HG03097 (cell line): ENCODE measurements at regions not wholly inside any gene's neighbourhood (a gene's known extent, or its start where the extent isn't known, plus 50 kb on each side); places are given as distances from the start of the nearest gene placed in this dataset.

ENCODE experiments used
- ATAC-seq: cut with Tn5 transposase; IDR thresholded peaks from one replicate; pipeline ENCODE4 v1.9.1; 2021; ENCODE audit not compliant: unreplicated experiment, low FRiP score

DNA sequence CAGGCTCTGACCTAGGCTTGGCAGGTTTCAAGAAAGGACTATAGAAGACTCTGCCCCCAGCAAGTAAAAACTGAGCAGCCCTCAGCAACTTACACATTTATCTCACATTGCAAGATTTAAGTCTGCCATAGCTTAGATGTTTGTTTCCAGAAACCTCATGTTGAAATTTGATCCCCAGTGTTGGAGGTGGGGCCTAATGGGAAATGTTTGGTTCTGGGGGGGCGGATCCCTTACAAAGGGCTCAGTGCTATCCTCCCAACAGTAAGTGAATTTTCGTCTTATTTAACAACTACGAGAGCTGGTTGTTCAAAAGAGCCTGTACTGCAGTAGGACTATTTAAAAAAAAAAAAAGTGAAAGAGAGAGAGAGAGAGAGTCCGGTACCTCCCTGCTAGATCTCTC is 125.2 kb upstream of the PROK2 start:
- ATAC-seq = no peak

DNA sequence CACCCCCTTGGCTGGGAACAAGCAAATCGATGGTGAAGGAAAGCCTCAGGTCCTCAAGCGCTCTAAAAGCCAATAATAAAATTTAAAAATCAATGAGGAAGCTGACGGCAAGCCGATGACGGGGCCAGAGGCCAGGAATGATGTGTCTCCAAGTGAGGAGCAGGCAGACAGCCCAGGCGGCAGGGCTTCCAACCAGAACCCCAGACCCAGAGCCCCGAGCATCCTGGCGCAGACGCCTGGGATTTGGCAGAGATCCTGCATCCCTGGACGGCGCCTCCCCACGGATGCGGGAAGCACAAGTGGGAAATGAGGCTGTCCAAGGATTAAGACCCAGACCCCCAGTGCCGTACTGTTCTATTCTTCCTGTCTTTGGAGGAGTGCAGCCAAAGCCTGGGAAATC is 123.0 kb upstream of the PROK2 start:
- no peak for ATAC-seq

DNA sequence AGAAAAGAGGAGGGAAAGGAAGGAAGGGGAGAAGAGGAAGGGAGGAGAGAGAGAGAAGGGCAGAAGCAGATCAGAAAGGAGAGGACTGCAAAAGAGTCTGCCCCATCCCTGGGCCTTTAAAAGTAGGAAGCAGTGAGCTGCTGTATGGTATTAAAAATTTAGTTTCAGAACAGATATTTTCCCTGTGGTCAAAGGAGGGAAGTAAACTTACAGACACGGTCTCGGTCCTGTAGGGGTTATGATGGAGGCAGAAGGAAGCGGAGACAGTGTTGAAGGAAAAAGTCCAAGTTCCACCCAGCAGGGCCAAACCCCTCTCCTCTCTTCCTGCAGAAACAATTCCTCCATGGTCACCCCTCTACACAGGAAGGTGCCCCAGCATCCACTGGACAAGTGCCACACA is 122.0 kb upstream of the PROK2 start:
- ATAC-seq = no peak

DNA sequence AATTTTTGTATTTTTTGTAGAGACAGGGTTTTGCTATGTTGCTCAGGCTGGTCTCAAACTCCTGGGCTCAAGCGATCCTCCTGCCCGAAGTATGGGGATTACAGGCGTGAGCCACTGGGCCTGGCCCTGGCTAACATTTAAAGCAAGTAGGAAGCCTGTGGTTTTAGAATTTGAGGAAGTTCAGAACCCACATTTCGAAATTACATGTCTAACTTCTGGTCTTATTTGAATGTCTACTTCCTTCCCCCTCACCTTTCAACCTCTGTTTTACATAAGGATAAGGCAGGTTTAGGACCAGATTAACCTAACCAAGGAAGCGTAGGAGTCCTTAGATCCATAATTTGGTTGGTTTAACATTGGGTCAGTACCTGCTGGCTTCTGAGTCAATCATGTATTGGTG is 120.5 kb upstream of the PROK2 start:
- peak; percentile 79 for ATAC-seq

DNA sequence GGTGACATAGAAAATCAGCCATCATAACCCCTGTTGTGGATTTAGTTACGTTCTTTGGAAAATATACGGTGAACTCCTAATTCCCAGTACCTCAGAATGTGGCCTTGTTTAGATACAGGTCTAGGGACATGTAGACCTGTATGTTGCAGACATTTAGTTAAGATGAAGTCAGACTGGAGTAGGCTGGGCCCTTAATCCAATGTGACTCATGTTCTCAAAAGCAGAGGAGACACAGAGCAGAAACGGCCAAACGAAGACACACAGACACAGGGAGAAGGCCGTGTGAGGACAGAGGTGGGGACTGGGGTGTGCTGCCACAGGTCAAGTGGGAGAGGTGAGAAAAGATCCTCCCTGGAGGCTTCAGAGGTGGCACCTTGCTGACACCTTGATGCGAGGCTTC is 119.0 kb upstream of the PROK2 start:
- no peak for ATAC-seq

DNA sequence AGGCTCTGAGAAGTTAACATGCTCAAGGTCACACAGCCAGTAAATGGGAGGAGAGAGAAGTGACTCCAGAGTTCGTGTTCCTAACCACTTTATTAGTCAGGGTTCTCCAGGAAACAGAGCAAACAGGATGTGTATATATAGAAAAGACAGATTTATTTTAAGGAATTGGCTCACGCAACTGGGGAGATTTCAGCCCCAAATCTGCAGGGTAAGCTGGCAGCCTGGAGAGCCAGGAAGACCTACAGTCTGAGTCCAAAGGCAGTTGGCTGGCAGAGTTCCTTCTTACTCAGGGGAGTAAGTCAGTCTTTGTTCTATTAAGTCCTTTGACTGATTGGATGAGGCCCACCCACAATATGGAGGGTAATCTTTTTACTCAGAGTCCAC is 118.2 kb upstream of the PROK2 start:
- ATAC-seq = no peak

DNA sequence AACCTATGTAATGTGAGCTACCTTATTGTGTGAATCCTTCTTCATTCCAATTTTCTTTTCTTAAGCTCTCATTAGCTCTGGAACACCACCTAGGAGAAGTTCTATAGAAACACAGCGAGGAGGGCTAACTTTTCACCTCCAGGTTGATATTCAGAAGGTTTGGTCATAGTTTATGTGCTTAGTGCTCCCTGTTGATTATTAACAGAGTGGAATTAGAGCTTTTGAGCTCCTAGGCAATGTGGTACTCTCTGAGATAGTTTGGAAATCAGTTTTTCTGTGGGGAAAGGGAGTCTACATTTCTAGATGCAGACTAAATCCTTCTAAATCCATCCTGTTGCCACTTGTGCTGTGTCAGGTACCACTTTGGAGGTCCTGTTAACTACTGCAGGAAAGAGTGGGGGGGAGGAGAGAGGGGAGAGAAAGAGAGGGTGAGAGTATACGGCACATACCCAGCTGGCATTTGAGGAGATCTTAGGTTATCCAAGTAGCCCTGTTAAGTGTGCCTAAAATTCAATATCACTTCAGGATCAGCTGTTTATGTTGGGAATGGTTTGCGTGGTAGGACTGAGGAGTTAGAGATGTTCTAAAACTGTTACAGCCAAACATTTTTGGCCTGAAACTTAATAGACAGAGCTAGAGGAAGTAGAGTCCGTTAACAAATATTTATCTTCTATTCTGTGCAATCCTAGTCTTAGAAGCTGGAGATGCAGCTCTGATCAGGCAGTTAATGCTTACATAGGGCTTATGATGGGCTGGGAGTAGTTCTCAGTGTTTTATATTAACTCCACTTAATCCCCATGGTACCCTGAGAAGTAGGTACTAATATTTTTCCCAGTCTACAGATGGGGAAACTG is 117.5 kb upstream of the PROK2 start:
- ATAC-seq = no peak

DNA sequence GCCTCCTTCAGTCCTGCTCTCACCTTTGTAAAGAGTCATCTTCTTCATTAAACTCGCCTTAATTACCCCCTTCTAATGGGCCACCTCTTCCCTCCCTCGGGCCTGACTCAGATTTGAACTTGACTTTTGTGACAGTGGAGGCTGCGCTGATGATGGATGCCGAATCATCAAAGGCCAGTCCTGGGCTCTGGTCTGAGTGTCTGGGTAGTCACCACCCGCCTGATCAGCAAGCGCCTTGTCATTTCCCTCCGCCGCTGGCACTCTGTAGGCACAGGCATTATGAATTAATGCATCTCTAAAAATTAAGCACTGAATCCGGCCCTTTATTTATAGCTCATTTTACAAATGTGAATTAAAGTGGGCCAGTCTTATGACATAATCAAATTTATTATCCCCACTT is 116.7 kb upstream of the PROK2 start:
- ATAC-seq = no peak

DNA sequence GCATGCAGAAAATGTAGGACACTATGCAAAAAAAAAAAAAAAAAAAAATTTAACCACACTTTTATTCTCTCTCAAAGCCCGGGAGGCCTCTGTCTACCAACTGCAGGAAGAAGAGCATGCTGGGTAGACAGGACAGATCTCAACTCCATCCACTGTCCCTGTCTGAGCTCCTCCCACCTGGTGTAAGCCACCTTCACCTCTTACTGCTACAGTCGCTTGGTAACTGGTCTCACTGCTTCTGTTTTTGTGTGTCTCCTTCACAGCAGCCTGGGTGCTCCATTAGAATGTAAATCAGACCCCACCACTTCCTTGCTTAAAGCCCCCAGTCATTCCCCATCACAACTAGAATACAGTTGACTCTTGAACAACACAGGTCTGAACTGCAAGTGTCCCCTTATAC is 115.1 kb upstream of the PROK2 start:
- no peak for ATAC-seq

DNA sequence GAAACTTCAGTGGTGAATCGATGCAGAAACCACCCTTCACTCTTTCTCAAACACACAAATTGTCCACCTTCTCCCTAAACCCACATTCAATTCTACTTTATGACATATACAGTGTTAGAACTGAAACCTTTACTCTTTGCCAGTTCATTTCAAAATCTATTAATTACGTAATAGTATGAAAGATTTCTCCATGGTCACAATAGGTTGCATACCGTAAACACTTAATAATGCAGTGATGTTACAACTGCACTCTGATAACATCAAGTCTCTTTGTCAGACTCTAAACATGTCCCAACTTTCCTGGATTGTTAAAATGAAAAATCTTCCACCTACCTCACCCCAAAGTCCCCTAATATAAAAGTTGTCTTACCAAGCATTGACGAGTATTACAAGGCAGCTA is 111.8 kb upstream of the PROK2 start:
- no peak for ATAC-seq

DNA sequence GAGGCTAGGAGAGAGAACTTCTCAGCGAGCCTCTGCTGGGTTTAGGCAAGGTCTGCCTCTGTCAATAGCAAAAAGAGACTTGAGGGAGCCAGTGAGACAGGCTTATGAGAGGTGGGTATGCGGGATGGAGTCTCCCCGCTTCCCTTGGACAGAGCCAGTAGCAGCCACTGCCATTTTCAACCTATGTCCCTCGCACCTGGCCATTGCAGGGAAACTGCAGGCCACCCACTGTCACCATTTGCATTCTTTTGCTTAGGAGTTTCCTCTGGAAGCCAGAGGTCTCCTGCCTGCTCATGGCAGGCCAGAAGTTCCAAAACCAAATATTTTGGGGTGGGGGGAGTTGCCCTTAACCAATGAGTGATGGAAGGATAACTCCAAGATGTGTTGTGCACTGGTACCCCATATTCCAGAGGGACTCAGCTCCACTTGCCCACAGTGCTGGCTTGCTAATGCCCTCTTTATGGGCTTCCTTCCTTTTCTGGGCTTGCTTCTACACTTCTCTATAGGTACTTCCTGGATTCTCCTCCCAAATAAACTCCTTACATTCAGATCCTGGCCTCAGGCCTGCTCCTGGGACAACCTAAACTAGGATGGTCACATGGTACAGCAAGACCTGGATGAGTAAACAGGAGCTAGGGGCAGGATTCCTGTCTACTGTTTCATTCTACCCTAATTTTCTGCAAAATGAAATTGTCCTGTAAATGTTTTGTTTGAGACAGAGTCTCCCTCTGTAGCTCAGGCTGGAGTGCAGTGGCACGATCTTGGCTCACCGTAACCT is 108.9 kb upstream of the PROK2 start:
- ATAC-seq = no peak

DNA sequence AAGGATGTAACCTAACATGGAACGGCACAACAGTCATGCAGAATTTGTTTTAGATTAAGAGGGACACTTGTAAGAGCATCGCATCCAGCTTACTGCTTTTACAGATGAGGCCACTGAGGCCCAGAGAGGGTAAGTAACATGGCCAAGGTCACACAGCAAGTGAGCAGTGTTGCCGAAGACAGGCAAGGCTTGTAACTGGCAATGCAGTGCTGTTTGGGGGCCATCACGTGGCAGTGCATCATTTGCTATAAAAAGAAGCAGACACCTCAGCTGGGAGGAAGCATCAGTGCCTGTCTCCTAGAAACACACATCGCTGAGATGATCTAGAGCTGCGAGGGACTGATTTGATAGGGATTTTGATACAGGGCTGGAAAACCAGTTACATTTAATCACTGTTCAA is 108.2 kb upstream of the PROK2 start:
- no peak for ATAC-seq

DNA sequence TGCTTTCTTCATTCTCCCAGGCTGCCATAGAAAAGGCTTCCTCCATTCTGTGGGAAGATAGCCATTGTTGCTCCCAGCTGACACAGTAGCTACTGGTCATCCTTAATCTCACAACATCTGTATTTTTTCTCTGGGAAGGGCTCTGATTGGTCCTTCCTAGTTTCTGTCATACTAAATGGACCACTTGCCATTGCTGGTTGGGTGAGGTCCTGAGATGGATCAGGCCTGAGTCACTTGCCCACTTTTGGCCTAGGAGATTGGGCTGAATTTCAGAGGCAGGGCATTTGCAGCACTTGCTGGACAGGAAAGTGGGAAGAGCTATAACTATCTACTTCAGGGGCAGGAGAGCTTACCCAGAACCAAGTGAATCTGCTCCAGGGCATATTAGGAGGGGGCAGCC is 106.5 kb upstream of the PROK2 start:
- no peak for ATAC-seq

DNA sequence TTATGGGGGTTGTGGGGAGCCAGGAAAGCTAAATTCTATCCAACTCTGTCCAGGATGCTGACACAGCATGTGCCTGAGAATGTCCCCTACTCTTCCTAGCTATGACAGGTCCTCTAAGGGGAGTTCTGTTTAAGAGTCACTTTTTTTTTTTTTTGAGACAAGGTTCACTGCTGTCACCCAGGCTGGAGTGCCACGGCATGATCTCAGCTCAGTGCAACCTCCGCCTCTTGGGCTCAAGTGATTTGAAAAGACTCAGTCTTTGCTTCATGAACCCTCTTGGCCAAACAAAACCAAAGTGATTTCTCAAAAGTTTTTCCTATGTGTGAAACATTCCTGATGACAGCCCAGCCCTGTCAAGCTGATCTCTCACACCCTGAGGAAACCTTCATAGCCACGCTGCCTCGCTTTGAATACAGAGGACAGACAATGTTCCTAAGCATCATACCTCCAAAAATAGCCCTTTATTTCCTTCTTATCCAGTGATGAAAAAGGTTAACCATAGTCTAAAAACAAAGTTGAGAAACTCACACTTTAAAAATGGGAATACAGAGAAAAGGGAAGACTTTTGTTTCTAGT is 105.5 kb upstream of the PROK2 start:
- no peak for ATAC-seq

DNA sequence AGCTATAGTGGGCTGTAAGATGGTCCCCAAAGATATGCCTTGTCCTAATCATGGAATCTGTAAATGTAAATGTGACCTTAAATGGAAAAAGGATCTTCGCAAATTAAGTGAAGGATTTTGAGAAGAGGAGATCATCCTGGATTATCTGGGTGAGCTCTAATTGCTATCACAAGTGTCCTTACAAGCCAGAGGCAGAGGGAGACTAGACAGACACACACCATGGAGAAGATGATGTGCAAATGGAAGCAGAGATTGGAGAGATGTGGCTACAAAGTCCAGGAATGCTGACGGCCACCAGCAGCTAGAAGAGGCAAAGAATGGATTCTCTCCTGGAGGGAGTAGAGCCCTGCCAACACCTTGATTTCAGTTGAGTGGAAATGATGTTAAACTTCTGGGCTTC is 102.3 kb upstream of the PROK2 start:
- ATAC-seq = no peak

DNA sequence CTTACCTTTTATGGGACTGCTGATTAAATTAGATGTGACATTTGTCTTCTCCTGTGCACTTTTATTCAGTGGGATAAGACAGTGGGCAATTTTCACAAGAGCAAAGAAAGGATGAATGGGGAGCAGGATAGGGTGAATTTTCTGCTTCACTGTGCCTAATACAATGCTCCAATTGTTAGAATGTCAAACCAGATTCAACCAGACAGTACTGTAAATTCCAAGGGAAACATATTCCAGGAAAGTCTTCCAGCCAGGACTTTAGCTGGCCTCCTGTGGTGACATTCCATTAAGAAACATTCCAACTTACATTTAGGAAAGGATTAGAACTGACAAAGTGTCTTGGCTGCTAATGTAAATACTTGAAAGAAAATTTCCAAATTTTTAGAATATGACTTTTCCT is 100.1 kb upstream of the PROK2 start:
- no peak for ATAC-seq

DNA sequence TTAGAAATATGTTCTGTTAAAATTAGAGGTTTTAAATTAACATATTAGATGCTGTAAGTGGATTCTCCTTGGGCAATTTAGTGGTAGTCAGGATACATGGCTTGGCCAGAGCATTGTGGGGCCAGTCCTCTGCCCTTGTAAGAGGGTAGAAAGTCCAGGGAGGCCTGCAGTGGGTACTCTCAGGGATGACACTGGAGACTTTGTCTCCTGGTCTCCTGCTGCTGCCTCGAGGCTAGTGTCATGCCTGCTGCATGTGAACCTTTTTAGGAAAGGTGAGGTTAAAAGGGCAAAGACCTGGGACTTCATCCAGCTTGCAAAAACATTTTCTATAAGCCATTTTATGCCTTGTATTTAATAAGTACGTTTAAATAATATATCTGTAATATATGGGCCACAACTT is 96.8 kb upstream of the PROK2 start:
- ATAC-seq = no peak

DNA sequence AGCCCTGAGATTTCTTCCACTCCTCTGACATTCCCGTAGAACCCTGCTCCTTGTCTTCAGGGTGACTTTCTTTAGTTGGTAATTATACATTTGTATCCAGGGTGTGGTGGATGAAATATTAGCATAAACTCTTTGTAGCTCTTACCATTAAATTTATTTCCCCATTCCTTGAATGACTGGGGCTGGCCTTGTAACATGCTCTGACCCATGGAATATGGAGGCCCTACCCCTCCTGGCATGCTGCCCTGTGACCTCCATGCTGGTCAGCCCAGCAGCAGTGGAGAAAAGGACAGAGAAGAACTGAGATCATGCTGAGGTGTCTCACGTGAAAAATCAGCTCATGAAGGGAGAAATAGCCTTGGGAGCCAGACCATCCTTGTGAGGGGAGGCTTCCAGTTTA is 96.1 kb upstream of the PROK2 start:
- no peak for ATAC-seq

DNA sequence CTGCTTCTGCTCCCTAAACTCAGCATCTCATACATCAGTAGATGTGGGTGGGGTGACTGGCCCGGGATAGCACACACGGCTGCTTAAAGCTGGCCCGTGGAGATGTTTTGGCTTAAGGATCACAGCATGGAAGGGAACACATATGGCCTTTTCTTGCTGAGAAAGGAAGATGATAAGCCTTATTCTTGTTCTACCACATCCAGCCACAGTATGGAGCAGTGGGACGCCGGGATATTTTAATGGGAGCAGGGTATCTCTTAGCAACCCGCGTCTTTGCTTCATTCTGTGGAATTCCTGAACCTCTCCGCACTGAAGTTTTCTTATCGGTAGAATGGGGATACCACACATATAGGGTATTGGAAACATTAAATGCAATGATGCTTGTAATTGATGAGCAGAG is 94.1 kb upstream of the PROK2 start:
- no peak for ATAC-seq

DNA sequence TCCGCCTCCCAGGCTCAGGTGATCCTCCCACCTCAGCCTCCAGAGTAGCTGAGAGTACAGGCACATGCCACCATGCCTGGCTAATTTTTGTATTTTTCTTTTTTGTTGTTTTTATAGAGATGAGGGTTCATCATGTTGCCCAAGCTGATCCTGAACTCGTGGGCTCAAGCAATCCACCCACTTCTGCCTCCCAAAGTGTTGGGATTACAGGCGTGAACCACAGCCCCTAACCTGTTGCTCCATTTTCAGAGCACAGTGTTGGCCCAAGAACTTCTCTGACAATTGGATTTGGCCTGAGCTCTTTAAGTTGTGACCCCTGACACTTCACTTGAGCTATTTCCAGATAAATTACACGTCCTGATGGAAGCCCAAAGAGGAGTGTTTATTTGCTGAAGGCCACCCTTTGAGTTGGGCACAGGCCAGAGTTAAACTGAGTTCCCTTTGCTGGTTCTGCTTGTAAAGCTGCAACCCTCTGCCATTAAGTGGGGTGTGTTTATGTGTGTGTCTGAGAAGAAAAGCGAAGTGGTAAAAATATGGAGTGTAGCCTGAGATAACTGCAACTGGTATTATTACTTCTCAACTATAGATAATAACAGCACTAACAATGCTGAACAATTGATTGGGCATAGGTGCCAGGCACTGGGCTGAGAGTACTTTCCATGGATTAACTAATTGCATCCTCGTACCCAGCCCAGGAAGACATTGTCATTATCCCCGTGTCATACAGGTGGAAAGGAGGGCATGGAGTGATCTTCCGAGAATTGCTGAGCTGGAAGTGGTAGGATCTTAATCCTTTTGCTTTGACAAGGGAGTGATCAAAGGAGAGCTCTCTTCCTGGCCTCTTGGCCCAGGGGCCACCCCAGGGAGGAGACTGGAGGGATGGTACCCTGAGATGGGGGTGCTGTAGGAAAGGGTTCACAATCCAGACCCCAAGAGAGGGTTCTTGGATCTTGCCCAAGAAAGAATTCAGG is 91.5 kb upstream of the PROK2 start:
- no peak for ATAC-seq

DNA sequence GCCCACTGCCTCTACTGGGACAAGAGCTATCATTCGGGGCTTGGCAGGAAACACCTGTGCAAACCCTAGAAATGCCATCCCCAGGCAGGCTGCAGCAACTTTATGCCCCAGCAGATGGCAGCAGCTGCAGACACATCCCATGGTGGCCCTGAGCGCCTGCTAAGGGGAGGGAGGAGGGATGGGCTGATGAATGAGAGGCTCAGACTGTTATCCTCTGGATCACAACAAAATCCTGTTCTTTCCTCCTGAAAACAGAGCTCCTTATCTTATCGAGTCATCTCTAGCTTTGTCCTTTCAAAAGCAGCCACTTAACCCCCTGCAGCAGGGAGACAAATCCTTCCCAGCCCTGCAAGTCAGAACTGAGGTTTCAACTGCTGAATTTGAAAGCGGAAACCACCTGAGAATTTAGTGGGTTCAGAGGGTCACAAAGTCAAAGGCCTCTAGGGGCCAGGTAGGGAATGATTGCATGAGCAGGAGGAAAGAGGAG is 90.6 kb upstream of the PROK2 start:
- ATAC-seq = peak; percentile 95
